GM12891 (cell line): ENCODE measurements at regions not wholly inside any gene's neighbourhood (a gene's known extent, or its start where the extent isn't known, plus 50 kb on each side); places are given as distances from the start of the nearest gene placed in this dataset.

Experiments used
- PAX5 ChIP-seq: IDR thresholded peaks from 2 replicates; pipeline ENCODE4 v1.6.1; 2011; ENCODE audit warnings: low read length, moderate library complexity, mild to moderate bottlenecking; ENCODE audit not compliant: insufficient read depth, severe bottlenecking
- POLR2A ChIP-seq: IDR thresholded peaks from 2 replicates; pipeline ENCODE4 v1.6.1; 2011; ENCODE audit warnings: low read depth, low read length, control low read depth
- POLR2AphosphoS5 ChIP-seq: IDR thresholded peaks from 2 replicates; pipeline ENCODE4 v1.6.1; 2011; ENCODE audit warnings: low read depth, low read length, control low read depth
- POU2F2 ChIP-seq: IDR thresholded peaks from 2 replicates; pipeline ENCODE4 v1.6.1; 2011; ENCODE audit warnings: low read depth, mild to moderate bottlenecking, control low read depth, low read length, moderate library complexity
- SPI1 ChIP-seq: IDR thresholded peaks from 2 replicates; pipeline ENCODE4 v1.6.1; 2011; ENCODE audit warnings: low read depth, low read length, control low read depth
- TAF1 ChIP-seq: IDR thresholded peaks from 2 replicates; pipeline ENCODE4 v1.6.1; 2011; ENCODE audit warnings: low read depth, low read length, control low read depth

DNA sequence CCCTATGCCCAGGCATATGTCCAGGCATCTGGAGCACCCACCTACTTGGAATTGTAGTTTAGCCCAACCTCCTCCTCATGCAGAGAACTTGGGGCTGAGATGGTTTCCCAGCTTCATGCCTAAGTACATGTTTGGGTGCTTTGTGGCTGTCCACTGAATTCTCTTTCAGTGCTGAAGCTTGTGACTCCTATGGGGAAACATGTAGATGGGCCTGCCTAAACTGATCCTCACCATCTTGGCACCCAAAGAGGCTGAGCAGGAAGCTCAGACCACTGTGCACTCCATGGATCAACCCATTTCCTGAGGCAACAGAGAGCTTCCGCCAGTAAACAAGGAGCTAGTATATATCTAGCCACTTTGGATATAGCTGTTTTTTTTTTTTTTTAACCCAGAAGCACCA, 2733.7 kb downstream of the PCDH7 start:
- no peak for TF ChIP-seq POLR2A
- TF ChIP-seq TAF1, result no peak
- no peak for TF ChIP-seq POLR2AphosphoS5
- no peak for TF ChIP-seq SPI1
- no peak for TF ChIP-seq POU2F2
- TF ChIP-seq PAX5, result no peak
